ENCODE measurements at regions not wholly inside any gene's neighbourhood (a gene's known extent, or its start where the extent isn't known, plus 50 kb on each side); places are given as distances from the start of the nearest gene placed in this dataset.
"Not testable (repeated sequence)": the region's sequence is repeated elsewhere in the genome, so short reads cannot be mapped to it uniquely, and the experiment has no call there.

- DNase-seq (ENCODE audit: low spot score), result no peak
Measured at GRCh38 chr9:71270554-71270953, 149.1 kb upstream of the TRPM3 start.

GRCh38 chr9:71269859-71270258 lies 148.4 kb upstream of the TRPM3 start:
- DNase-seq (ENCODE audit: low spot score), result no peak

- DNase-seq (ENCODE audit: low spot score), result no peak
Measured at GRCh38 chr9:71268871-71269635, 147.6 kb upstream of the TRPM3 start.

GRCh38 chr9:71263451-71263850 lies 142.0 kb upstream of the TRPM3 start:
- no peak for DNase-seq (ENCODE audit: low spot score)

- DNase-seq (ENCODE audit: low spot score), result not testable (repeated sequence)
Measured at GRCh38 chr9:71260419-71260818, 139.0 kb upstream of the TRPM3 start.

GRCh38 chr9:71254592-71255277 lies 133.3 kb upstream of the TRPM3 start:
- no peak for DNase-seq (ENCODE audit: low spot score)

GRCh38 chr9:71253011-71253410 lies 131.6 kb upstream of the TRPM3 start:
- DNase-seq (ENCODE audit: low spot score), result no peak

GRCh38 chr9:71250581-71250980 lies 129.2 kb upstream of the TRPM3 start:
- DNase-seq (ENCODE audit: low spot score), result no peak

- peak; percentile 76 for DNase-seq (ENCODE audit: low spot score)
Measured at GRCh38 chr9:71249729-71250317, 128.4 kb upstream of the TRPM3 start.

GRCh38 chr9:71245651-71246050 lies 124.2 kb upstream of the TRPM3 start:
- no peak for DNase-seq (ENCODE audit: low spot score)

GRCh38 chr9:71243951-71244350 lies 122.5 kb upstream of the TRPM3 start:
- DNase-seq (ENCODE audit: low spot score), result no peak

GRCh38 chr9:71242081-71242480 lies 120.7 kb upstream of the TRPM3 start:
- no peak for DNase-seq (ENCODE audit: low spot score)

- no peak for DNase-seq (ENCODE audit: low spot score)
Measured at GRCh38 chr9:71237051-71237450, 115.6 kb upstream of the TRPM3 start.

- no peak for DNase-seq (ENCODE audit: low spot score)
Measured at GRCh38 chr9:71233646-71234045, 112.2 kb upstream of the TRPM3 start.

GRCh38 chr9:71223953-71224538 lies 102.6 kb upstream of the TRPM3 start:
- no peak for DNase-seq (ENCODE audit: low spot score)

- DNase-seq (ENCODE audit: low spot score), result no peak
Measured at GRCh38 chr9:71218774-71219173, 97.4 kb upstream of the TRPM3 start.

GRCh38 chr9:71213633-71214032 lies 92.2 kb upstream of the TRPM3 start:
- DNase-seq (ENCODE audit: low spot score), result no peak

GRCh38 chr9:71210326-71210725 lies 88.9 kb upstream of the TRPM3 start:
- no peak for DNase-seq (ENCODE audit: low spot score)

GRCh38 chr9:71209890-71210289 lies 88.5 kb upstream of the TRPM3 start:
- DNase-seq (ENCODE audit: low spot score), result no peak

- no peak for DNase-seq (ENCODE audit: low spot score)
Measured at GRCh38 chr9:71202931-71203330, 81.5 kb upstream of the TRPM3 start.

- DNase-seq (ENCODE audit: low spot score), result no peak
Measured at GRCh38 chr9:71191708-71192107, 70.3 kb upstream of the TRPM3 start.

GRCh38 chr9:71183251-71183650 lies 61.8 kb upstream of the TRPM3 start:
- no peak for DNase-seq (ENCODE audit: low spot score)

GRCh38 chr9:71179183-71179582 lies 57.8 kb upstream of the TRPM3 start:
- no peak for DNase-seq (ENCODE audit: low spot score)

Measured in AG08395 (cell line).